ENCODE measurements at regions not wholly inside any gene's neighbourhood (a gene's known extent, or its start where the extent isn't known, plus 50 kb on each side); places are given as distances from the start of the nearest gene placed in this dataset.

GRCh38 chr7:116083796-116084195 lies 53.2 kb upstream of the TFEC start:
- no peak for DNase-seq
- no peaks in the 10 kb centered on the region for H3K4me1 Mint-ChIP-seq (ENCODE audit: low read depth, unreplicated experiment)
- BruUV-seq (replicated peaks), result no TSS peak
- no peaks in the 10 kb centered on the region for H3K9me3 Mint-ChIP-seq (ENCODE audit: low read depth, unreplicated experiment)
- H3K27me3 Mint-ChIP-seq (ENCODE audit: unreplicated experiment), result no peaks in the 10 kb centered on the region
- CTCF ChIA-PET, result no interaction called here
- H3K27ac Mint-ChIP-seq (ENCODE audit: unreplicated experiment), result no peak overlapping the region
- intact Hi-C loops (cut with micrococcal nuclease; ENCODE audit: unreplicated experiment), result no loop called here
- TF ChIP-seq, protein P1, sequence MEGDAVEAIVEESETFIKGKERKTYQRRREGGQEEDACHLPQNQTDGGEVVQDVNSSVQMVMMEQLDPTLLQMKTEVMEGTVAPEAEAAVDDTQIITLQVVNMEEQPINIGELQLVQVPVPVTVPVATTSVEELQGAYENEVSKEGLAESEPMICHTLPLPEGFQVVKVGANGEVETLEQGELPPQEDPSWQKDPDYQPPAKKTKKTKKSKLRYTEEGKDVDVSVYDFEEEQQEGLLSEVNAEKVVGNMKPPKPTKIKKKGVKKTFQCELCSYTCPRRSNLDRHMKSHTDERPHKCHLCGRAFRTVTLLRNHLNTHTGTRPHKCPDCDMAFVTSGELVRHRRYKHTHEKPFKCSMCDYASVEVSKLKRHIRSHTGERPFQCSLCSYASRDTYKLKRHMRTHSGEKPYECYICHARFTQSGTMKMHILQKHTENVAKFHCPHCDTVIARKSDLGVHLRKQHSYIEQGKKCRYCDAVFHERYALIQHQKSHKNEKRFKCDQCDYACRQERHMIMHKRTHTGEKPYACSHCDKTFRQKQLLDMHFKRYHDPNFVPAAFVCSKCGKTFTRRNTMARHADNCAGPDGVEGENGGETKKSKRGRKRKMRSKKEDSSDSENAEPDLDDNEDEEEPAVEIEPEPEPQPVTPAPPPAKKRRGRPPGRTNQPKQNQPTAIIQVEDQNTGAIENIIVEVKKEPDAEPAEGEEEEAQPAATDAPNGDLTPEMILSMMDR (IDR thresholded peaks at IDR 0.05; ENCODE audit: unreplicated experiment), result no peak
- no peaks in the 10 kb centered on the region for H3K36me3 Mint-ChIP-seq (ENCODE audit: insufficient read depth, unreplicated experiment)
- no peak overlapping the region for H3K4me3 Mint-ChIP-seq (ENCODE audit: low read depth, unreplicated experiment)

- DNase-seq, result no peak
- Mint-ChIP-seq H3K27me3 (ENCODE audit: unreplicated experiment) (no peaks in the 10 kb centered on the region), H3K27ac (ENCODE audit: unreplicated experiment) (no peak overlapping the region), H3K4me3 (ENCODE audit: low read depth, unreplicated experiment) (no peak overlapping the region), H3K36me3 (ENCODE audit: insufficient read depth, unreplicated experiment) (no peaks in the 10 kb centered on the region), H3K4me1 (ENCODE audit: low read depth, unreplicated experiment) (no peaks in the 10 kb centered on the region), H3K9me3 (ENCODE audit: low read depth, unreplicated experiment) (no peaks in the 10 kb centered on the region)
- BruUV-seq (replicated peaks), result no TSS peak
- intact Hi-C loops (cut with micrococcal nuclease; ENCODE audit: unreplicated experiment), result no loop called here
- TF ChIP-seq, protein P1 (IDR thresholded peaks at IDR 0.05; ENCODE audit: unreplicated experiment), result no peak
- CTCF ChIA-PET, result no interaction called here
Observed at GRCh38 chr7:116086547-116087045, 56.0 kb upstream of the TFEC start.

GRCh38 chr7:116087291-116087690 lies 56.7 kb upstream of the TFEC start:
- DNase-seq, result no peak
- Mint-ChIP-seq H3K27me3 (ENCODE audit: unreplicated experiment) (no peaks in the 10 kb centered on the region), H3K27ac (ENCODE audit: unreplicated experiment) (no peak overlapping the region), H3K4me1 (ENCODE audit: low read depth, unreplicated experiment) (no peaks in the 10 kb centered on the region), H3K4me3 (ENCODE audit: low read depth, unreplicated experiment) (no peak overlapping the region), H3K9me3 (ENCODE audit: low read depth, unreplicated experiment) (no peaks in the 10 kb centered on the region), H3K36me3 (ENCODE audit: insufficient read depth, unreplicated experiment) (no peaks in the 10 kb centered on the region)
- BruUV-seq (replicated peaks), result no TSS peak
- CTCF ChIA-PET, result interaction anchor here (0.6 kb wide), 1 partner anchor 816 kb away, joined by 9 read pairs; no protein-coding TSS in a partner anchor
- intact Hi-C loops (cut with micrococcal nuclease; ENCODE audit: unreplicated experiment), result no loop called here
- TF ChIP-seq, protein P1 (IDR thresholded peaks at IDR 0.05; ENCODE audit: unreplicated experiment), result no peak

GRCh38 chr7:116087984-116088383 lies 57.4 kb upstream of the TFEC start:
- no TSS peak for BruUV-seq (replicated peaks)
- Mint-ChIP-seq H3K27ac (ENCODE audit: unreplicated experiment) (no peak overlapping the region), H3K4me1 (ENCODE audit: low read depth, unreplicated experiment) (no peaks in the 10 kb centered on the region), H3K4me3 (ENCODE audit: low read depth, unreplicated experiment) (no peak overlapping the region), H3K36me3 (ENCODE audit: insufficient read depth, unreplicated experiment) (no peaks in the 10 kb centered on the region), H3K9me3 (ENCODE audit: low read depth, unreplicated experiment) (no peaks in the 10 kb centered on the region), H3K27me3 (ENCODE audit: unreplicated experiment) (no peaks in the 10 kb centered on the region)
- intact Hi-C loops (cut with micrococcal nuclease; ENCODE audit: unreplicated experiment), result no loop called here
- TF ChIP-seq, protein P1 (IDR thresholded peaks at IDR 0.05; ENCODE audit: unreplicated experiment), result no peak
- CTCF ChIA-PET, result no interaction called here
- no peak for DNase-seq

Measured in Calu3 (cell line).